GM23338 (cell line): ENCODE measurements at regions not wholly inside any gene's neighbourhood (a gene's known extent, or its start where the extent isn't known, plus 50 kb on each side); places are given as distances from the start of the nearest gene placed in this dataset.

Experiments used
- ATAC-seq: fragments of 200-7000 bp; cut with Tn5 transposase; 3 replicates; pipeline ENCODE4 v1.9.1; 2020
- DNase-seq: peaks from one replicate; pipeline ENCODE4 v3.0.0-alpha.2; 2015; ENCODE audit warnings: low spot score
- H2AFZ ChIP-seq: fragments of 200-600 bp; sonication (generic); 2 replicates; pipeline ENCODE4 v1.8.0; 2016; ENCODE audit warnings: antibody characterized with exemption, mild to moderate bottlenecking, moderate library complexity
- H3F3A ChIP-seq: fragments of 200-600 bp; sonication (generic); replicated peaks from 2 replicates; pipeline ENCODE4 v1.8.0; 2017; ENCODE audit warnings: antibody characterized with exemption, mixed run types, low read depth
- H3K27ac ChIP-seq: fragments of 200-600 bp; sonication (generic); 2 replicates; pipeline ENCODE4 v1.6.1; 2016; ENCODE audit warnings: low read depth
- H3K27me3 ChIP-seq: fragments of 200-600 bp; sonication (generic); 2 replicates; pipeline ENCODE4 v1.8.0; 2016; ENCODE audit warnings: mild to moderate bottlenecking, mixed run types, moderate library complexity; ENCODE audit not compliant: insufficient read depth
- H3K36me3 ChIP-seq: fragments of 200-600 bp; sonication (generic); 2 replicates; pipeline ENCODE4 v1.8.0; 2016; ENCODE audit warnings: mild to moderate bottlenecking; ENCODE audit not compliant: insufficient read depth
- H3K4me1 ChIP-seq: fragments of 200-600 bp; sonication (generic); 2 replicates; pipeline ENCODE4 v1.8.0; 2016; ENCODE audit warnings: mild to moderate bottlenecking, moderate library complexity; ENCODE audit not compliant: insufficient read depth
- H3K4me2 ChIP-seq: fragments of 200-600 bp; sonication (generic); 2 replicates; pipeline ENCODE4 v1.7.1; 2017; ENCODE audit warnings: mixed run types
- H3K4me3 ChIP-seq: fragments of 200-600 bp; sonication (generic); 2 replicates; pipeline ENCODE4 v1.6.1; 2016; ENCODE audit warnings: mixed run types
- H3K79me2 ChIP-seq: fragments of 200-600 bp; sonication (generic); replicated peaks from 2 replicates; pipeline ENCODE4 v1.8.0; 2017; ENCODE audit warnings: mild to moderate bottlenecking; ENCODE audit not compliant: insufficient read depth
- H3K9me2 ChIP-seq: fragments of 200-600 bp; sonication (generic); 2 replicates; pipeline ENCODE4 v1.8.0; 2017; ENCODE audit not compliant: insufficient read depth
- H4K20me1 ChIP-seq: fragments of 200-600 bp; sonication (generic); replicated peaks from 2 replicates; pipeline ENCODE4 v1.8.0; 2017; ENCODE audit warnings: mild to moderate bottlenecking; ENCODE audit not compliant: insufficient read depth
- H3K27ac Mint-ChIP-seq: 2 replicates; pipeline ENCODE4 v1.8.0; 2020; ENCODE audit warnings: inconsistent platforms, mild to moderate bottlenecking, moderate library complexity, mixed read lengths
- H3K27me3 Mint-ChIP-seq: 3 replicates; pipeline ENCODE4 v1.8.0; 2022; ENCODE audit warnings: low read depth, mild to moderate bottlenecking, moderate library complexity, mixed read lengths, inconsistent platforms; ENCODE audit not compliant: insufficient read depth, poor library complexity
- H3K36me3 Mint-ChIP-seq: 3 replicates; pipeline ENCODE4 v1.8.0; 2021; ENCODE audit warnings: low read depth, mild to moderate bottlenecking, inconsistent platforms, moderate library complexity, mixed read lengths
- H3K4me1 Mint-ChIP-seq: 3 replicates; pipeline ENCODE4 v1.8.0; 2020; ENCODE audit warnings: mild to moderate bottlenecking, inconsistent platforms, mixed read lengths
- H3K4me3 Mint-ChIP-seq: 3 replicates; pipeline ENCODE4 v1.8.0; 2021; ENCODE audit warnings: moderate library complexity, mild to moderate bottlenecking, inconsistent platforms, mixed read lengths
- H3K9me3 Mint-ChIP-seq: 3 replicates; pipeline ENCODE4 v1.8.0; 2020; ENCODE audit warnings: moderate library complexity, mild to moderate bottlenecking, inconsistent platforms, mixed read lengths
- EZH2 ChIP-seq: fragments of 200-600 bp; sonication (generic); IDR thresholded peaks from one replicate; pipeline ENCODE4 v1.8.0; 2017; ENCODE audit warnings: antibody characterized with exemption, mild to moderate bottlenecking, low read depth; ENCODE audit not compliant: unreplicated experiment
- EZH2phosphoT487 ChIP-seq: fragments of 200-600 bp; sonication (generic); IDR thresholded peaks from one replicate; pipeline ENCODE4 v1.8.1; 2018; ENCODE audit warnings: antibody characterized with exemption; ENCODE audit not compliant: unreplicated experiment
- JUNB ChIP-seq: IDR thresholded peaks from one replicate; pipeline ENCODE4 v1.6.1; 2016; ENCODE audit warnings: antibody characterized with exemption; ENCODE audit not compliant: unreplicated experiment
- NANOG ChIP-seq: IDR thresholded peaks from 2 replicates; pipeline ENCODE4 v1.6.1; 2016; ENCODE audit warnings: antibody characterized with exemption, borderline replicate concordance
- POLR2AphosphoS5 ChIP-seq: IDR thresholded peaks from 2 replicates; pipeline ENCODE4 v1.6.1; 2016; ENCODE audit warnings: antibody characterized with exemption, low read depth
- REST ChIP-seq: IDR thresholded peaks from one replicate; pipeline ENCODE4 v1.6.1; 2018; ENCODE audit warnings: antibody characterized with exemption; ENCODE audit not compliant: unreplicated experiment
- ZNF114 ChIP-seq: fragments of 250-450 bp; sonication (Bioruptor Pico); IDR thresholded peaks from 2 replicates; pipeline ENCODE4 v1.5.0; 2020; ENCODE audit warnings: mild to moderate bottlenecking, moderate library complexity
- ZNF331 ChIP-seq: fragments of 250-450 bp; sonication (Bioruptor Pico); IDR thresholded peaks from 2 replicates; pipeline ENCODE4 v1.5.0; 2020; ENCODE audit warnings: low read depth, mild to moderate bottlenecking, moderate library complexity
- ZNF462 ChIP-seq: fragments of 250-450 bp; sonication (Bioruptor Pico); IDR thresholded peaks from 2 replicates; pipeline ENCODE4 v1.5.0; 2020; ENCODE audit warnings: mild to moderate bottlenecking, moderate library complexity

GRCh38 chr3:174417573-174417972 lies 441.6 kb upstream of the NAALADL2 start (continued):
- no peak for TF ChIP-seq ZNF462 (CRISPR knock-in tag)
- no peak for TF ChIP-seq NANOG
- TF ChIP-seq JUNB, result no peak
- TF ChIP-seq ZNF114 (CRISPR knock-in tag), result no peak
- TF ChIP-seq REST, result no peak
- TF ChIP-seq EZH2phosphoT487, result no peak
- TF ChIP-seq ZNF331 (CRISPR knock-in tag), result no peak

- no peak for DNase-seq
- no peaks in the 10 kb centered on the region for H3K27me3 Mint-ChIP-seq
- TF ChIP-seq REST (no peak), NANOG (no peak), POLR2AphosphoS5 (no peak), JUNB (no peak), EZH2 (no peak)
These were observed 439.9 kb upstream of the NAALADL2 start for GRCh38 chr3:174419216-174419615.

More at GRCh38 chr3:174419216-174419615, 439.9 kb upstream of the NAALADL2 start:
- no peaks in the 10 kb centered on the region for H4K20me1 ChIP-seq
- H3K36me3 ChIP-seq, result no peaks in the 10 kb centered on the region
- no peak overlapping the region for H3K4me3 ChIP-seq
- H3K27ac ChIP-seq, result no peak overlapping the region
- H3K9me2 ChIP-seq, result 0 out of 2 replicates have a peak, but pooled peaks cover 5% of the 10 kb centered on the region
- H3F3A ChIP-seq, result no peaks in the 10 kb centered on the region
- Mint-ChIP-seq H3K27ac (no peak overlapping the region), H3K36me3 (no peaks in the 10 kb centered on the region; the same call in 2 of the 3 replicates), H3K4me1 (peaks cover 9% of the 10 kb centered on the region), H3K9me3 (no peaks in the 10 kb centered on the region), H3K4me3 (no peak overlapping the region)
- no peaks in the 10 kb centered on the region for H3K79me2 ChIP-seq
- ATAC-seq, result no peak
- no peak overlapping the region for H3K4me2 ChIP-seq
- H2AFZ ChIP-seq, result no peak overlapping the region
- H3K27me3 ChIP-seq, result no peaks in the 10 kb centered on the region
- H3K4me1 ChIP-seq, result no peaks in the 10 kb centered on the region; the same call in 1 of the 2 replicates
